ENCODE measurements at regions not wholly inside any gene's neighbourhood (a gene's known extent, or its start where the extent isn't known, plus 50 kb on each side); places are given as distances from the start of the nearest gene placed in this dataset.

GRCh38 chr7:145092766-145093165 is 256.9 kb upstream of the TPK1 start:
- no peaks in the 10 kb centered on the region for H3K36me3 ChIP-seq (ENCODE audit: insufficient read depth in 1 of 2, low read depth in 1 of 2)
- WGBS, 3 donors: 10 to 25% (median 21%) methylated on average over 4 of the region's 4 CpGs

GRCh38 chr7:145088111-145088745 is 252.4 kb upstream of the TPK1 start:
- no peak for ATAC-seq
- intact Hi-C loops (cut with DNase I): no loop called here
- H3K4me1 ChIP-seq: no peaks in the 10 kb centered on the region
- no peak for TF ChIP-seq CTCF (IDR thresholded peaks at IDR 0.05)
- no peaks in the 10 kb centered on the region for H3K27me3 ChIP-seq (ENCODE audit: insufficient read depth in 3 of 3, low read length in 2 of 3)
- no peaks in the 10 kb centered on the region for H3K9me3 ChIP-seq
- DNase-seq: no peak
- H3K4me3 ChIP-seq: no peak overlapping the region
- WGBS, 3 donors: 75 to 81% (median 76%) methylated on average over 3 of the region's 3 CpGs
- H3K36me3 ChIP-seq (ENCODE audit: insufficient read depth in 1 of 2, low read depth in 1 of 2): no peaks in the 10 kb centered on the region
- H3K27ac ChIP-seq: no peak overlapping the region

More at GRCh38 chr7:145092766-145093165, 256.9 kb upstream of the TPK1 start:
- Histone ChIP-seq H3K27me3 (ENCODE audit: insufficient read depth in 3 of 3, low read length in 2 of 3) (no peaks in the 10 kb centered on the region), H3K9me3 (no peaks in the 10 kb centered on the region), H3K4me3 (no peak overlapping the region), H3K27ac (no peak overlapping the region), H3K4me1 (no peaks in the 10 kb centered on the region)
- TF ChIP-seq CTCF (IDR thresholded peaks at IDR 0.05): no peak
- ATAC-seq (no peak), DNase-seq (no peak)
- intact Hi-C loops (cut with DNase I): no loop called here

- WGBS, 3 donors: 59 to 79% (median 66%) methylated on average over 6 of the region's 6 CpGs
- H3K36me3 ChIP-seq (ENCODE audit: insufficient read depth in 1 of 2, low read depth in 1 of 2): no peaks in the 10 kb centered on the region
- DNase-seq: no peak
- no peak overlapping the region for H3K27ac ChIP-seq
- no peaks in the 10 kb centered on the region for H3K9me3 ChIP-seq
- H3K4me3 ChIP-seq: no peak overlapping the region
- TF ChIP-seq CTCF (IDR thresholded peaks at IDR 0.05): no peak
- no peaks in the 10 kb centered on the region for H3K27me3 ChIP-seq (ENCODE audit: insufficient read depth in 3 of 3, low read length in 2 of 3)
- H3K4me1 ChIP-seq: no peaks in the 10 kb centered on the region
- ATAC-seq: no peak
- intact Hi-C loops (cut with DNase I): no loop called here
Measured at GRCh38 chr7:145082366-145083161, 246.7 kb upstream of the TPK1 start.

GRCh38 chr7:145065473-145065872 is 229.6 kb upstream of the TPK1 start:
- no peak for TF ChIP-seq CTCF (IDR thresholded peaks at IDR 0.05)
- 40 to 48% (median 45%) methylated on average over 2 of the region's 2 CpGs for WGBS, 3 donors

More at GRCh38 chr7:145065473-145065872, 229.6 kb upstream of the TPK1 start:
- DNase-seq (no peak), ATAC-seq (no peak)
- intact Hi-C loops (cut with DNase I): no loop called here
- Histone ChIP-seq H3K4me3 (no peak overlapping the region), H3K4me1 (no peaks in the 10 kb centered on the region), H3K27me3 (ENCODE audit: insufficient read depth in 3 of 3, low read length in 2 of 3) (no peaks in the 10 kb centered on the region), H3K36me3 (ENCODE audit: insufficient read depth in 1 of 2, low read depth in 1 of 2) (no peaks in the 10 kb centered on the region), H3K9me3 (no peaks in the 10 kb centered on the region), H3K27ac (no peak overlapping the region)
